Karpas-422 (cell line): ENCODE measurements at regions not wholly inside any gene's neighbourhood (a gene's known extent, or its start where the extent isn't known, plus 50 kb on each side); places are given as distances from the start of the nearest gene placed in this dataset.

Experiments used
- DNase-seq: peaks from one replicate; pipeline ENCODE4 v3.0.0-alpha.2; 2015
- H2AFZ ChIP-seq: fragments of 200-600 bp; sonication (generic); 2 replicates; pipeline ENCODE4 v1.6.1; 2014; ENCODE audit warnings: antibody characterized with exemption, low read length, mixed read lengths
- H3K27ac ChIP-seq: fragments of 200-600 bp; sonication (generic); 2 replicates; pipeline ENCODE4 v1.5.1; 2014; ENCODE audit warnings: mild to moderate bottlenecking, low read length, moderate library complexity
- H3K27me3 ChIP-seq: fragments of 200-600 bp; sonication (generic); 2 replicates; pipeline ENCODE4 v1.6.1; 2014; ENCODE audit warnings: low read length, mixed read lengths
- H3K36me3 ChIP-seq: fragments of 200-600 bp; sonication (generic); 2 replicates; pipeline ENCODE4 v1.6.1; 2014; ENCODE audit warnings: low read length, mixed read lengths; ENCODE audit not compliant: insufficient read depth
- H3K4me1 ChIP-seq: fragments of 200-600 bp; sonication (generic); 2 replicates; pipeline ENCODE4 v1.6.1; 2014; ENCODE audit warnings: mild to moderate bottlenecking, low read length, mixed read lengths
- H3K4me2 ChIP-seq: fragments of 200-600 bp; sonication (generic); 2 replicates; pipeline ENCODE4 v1.6.1; 2014; ENCODE audit warnings: low read length, low read depth, mild to moderate bottlenecking; ENCODE audit not compliant: poor library complexity, severe bottlenecking
- H3K4me3 ChIP-seq: fragments of 200-600 bp; sonication (generic); 2 replicates; pipeline ENCODE4 v1.5.1; 2014; ENCODE audit warnings: mild to moderate bottlenecking, antibody characterized with exemption, low read length, mixed read lengths
- H3K79me2 ChIP-seq: fragments of 200-600 bp; sonication (generic); 2 replicates; pipeline ENCODE4 v1.6.1; 2014; ENCODE audit warnings: mild to moderate bottlenecking, low read length, mixed read lengths
- H3K9ac ChIP-seq: fragments of 200-600 bp; sonication (generic); 2 replicates; pipeline ENCODE4 v1.6.0; 2014; ENCODE audit warnings: low read length
- H3K9me2 ChIP-seq: fragments of 200-600 bp; sonication (generic), shearing (Covaris generic); replicated peaks from 2 replicates; pipeline ENCODE4 v1.6.0; 2014; ENCODE audit warnings: mild to moderate bottlenecking, low read length, moderate library complexity; ENCODE audit not compliant: insufficient read depth
- H3K9me3 ChIP-seq: fragments of 300-700, 200-600 bp; sonication (generic); 2 replicates; pipeline ENCODE4 v1.6.1; 2014; ENCODE audit warnings: low read length, mixed read lengths
- H4K20me1 ChIP-seq: fragments of 200-600 bp; sonication (generic); 2 replicates; pipeline ENCODE4 v1.6.1; 2014; ENCODE audit warnings: mild to moderate bottlenecking, antibody characterized with exemption, low read length, low read depth; ENCODE audit not compliant: insufficient read depth

DNA sequence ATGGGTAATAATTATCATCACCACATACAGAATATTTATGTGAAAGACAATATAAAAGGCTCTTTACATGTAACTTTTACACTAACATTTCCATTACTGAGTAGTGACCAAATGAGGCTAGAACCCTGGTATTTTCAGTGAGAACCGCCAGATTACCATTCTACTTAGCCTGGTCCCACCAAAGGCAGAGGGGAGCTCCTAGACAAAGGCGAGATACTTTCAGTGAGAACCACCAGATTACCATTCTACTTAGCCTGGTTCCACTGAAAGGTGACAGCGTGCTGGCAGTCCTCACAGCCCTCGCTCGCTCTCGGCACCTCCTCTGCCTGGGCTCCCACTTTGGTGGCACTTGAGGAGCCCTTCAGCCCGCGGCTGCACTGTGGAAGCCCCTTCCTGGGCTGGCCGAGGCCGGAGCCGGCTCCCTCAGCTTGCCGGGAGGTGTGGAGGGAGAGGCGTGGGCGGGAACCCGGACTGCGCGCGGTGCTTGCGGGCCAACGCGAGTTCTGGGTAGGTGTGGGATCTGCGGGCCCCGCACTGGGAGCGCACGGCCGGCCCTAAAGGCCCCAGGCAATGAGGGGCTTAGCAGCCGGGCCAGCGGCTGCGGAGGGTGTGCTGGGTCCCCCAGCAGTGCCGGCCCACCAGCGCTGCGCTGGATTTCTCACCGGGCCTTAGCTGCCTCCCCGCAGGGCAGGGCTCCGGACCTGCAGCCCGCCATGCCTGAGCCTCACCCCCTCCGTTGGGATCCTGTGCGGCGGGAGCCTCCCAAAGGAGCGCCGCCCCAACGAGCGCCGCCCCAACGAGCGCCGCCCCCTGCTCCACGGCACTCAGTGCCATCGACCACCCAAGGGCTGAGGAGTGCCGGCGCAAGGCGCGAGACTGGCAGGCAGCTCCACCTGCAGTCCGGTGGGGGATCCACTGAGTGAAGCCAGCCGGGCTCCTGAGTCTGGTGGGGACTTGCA lies 1276.1 kb downstream of the PCDH7 start:
- H3K9me2 ChIP-seq = no peaks in the 10 kb centered on the region
- H3K27me3 ChIP-seq = no peaks in the 10 kb centered on the region
- H2AFZ ChIP-seq = no peak overlapping the region
- no peaks in the 10 kb centered on the region for H4K20me1 ChIP-seq
- no peak overlapping the region for H3K4me2 ChIP-seq
- no peak overlapping the region for H3K27ac ChIP-seq
- H3K36me3 ChIP-seq = no peaks in the 10 kb centered on the region
- DNase-seq = no peak
- peaks cover 15% of the 10 kb centered on the region for H3K9me3 ChIP-seq
- H3K9ac ChIP-seq = no peak overlapping the region
- no peak overlapping the region for H3K4me3 ChIP-seq
- no peaks in the 10 kb centered on the region for H3K79me2 ChIP-seq
- no peaks in the 10 kb centered on the region for H3K4me1 ChIP-seq

DNA sequence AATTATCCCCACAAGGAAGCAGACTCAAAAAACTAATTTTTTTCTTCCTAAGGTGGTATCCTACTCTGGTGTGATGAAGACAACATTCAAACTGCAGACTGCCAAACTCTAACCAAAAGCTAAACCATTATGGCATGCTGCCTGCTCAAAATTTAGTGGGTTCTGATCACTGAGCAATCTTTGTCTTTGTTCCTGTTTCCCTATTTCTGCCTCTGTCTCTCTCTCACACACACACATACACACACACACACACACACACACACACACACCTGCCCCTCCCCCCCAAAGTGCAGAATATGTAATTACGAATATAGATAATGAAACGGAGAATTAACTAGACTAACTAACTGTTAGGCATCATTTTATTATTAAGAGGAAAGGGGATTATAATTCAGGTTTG lies 1278.6 kb downstream of the PCDH7 start:
- H3K4me2 ChIP-seq = no peak overlapping the region
- no peaks in the 10 kb centered on the region for H3K36me3 ChIP-seq
- H3K4me3 ChIP-seq = no peak overlapping the region
- peaks cover 23% of the 10 kb centered on the region for H3K9me3 ChIP-seq
- no peaks in the 10 kb centered on the region for H4K20me1 ChIP-seq
- no peak overlapping the region for H3K27ac ChIP-seq
- no peaks in the 10 kb centered on the region for H3K4me1 ChIP-seq
- no peak overlapping the region for H3K9ac ChIP-seq
- no peak for DNase-seq
- H3K79me2 ChIP-seq = no peaks in the 10 kb centered on the region
- no peaks in the 10 kb centered on the region for H3K9me2 ChIP-seq
- no peak overlapping the region for H2AFZ ChIP-seq
- no peaks in the 10 kb centered on the region for H3K27me3 ChIP-seq

DNA sequence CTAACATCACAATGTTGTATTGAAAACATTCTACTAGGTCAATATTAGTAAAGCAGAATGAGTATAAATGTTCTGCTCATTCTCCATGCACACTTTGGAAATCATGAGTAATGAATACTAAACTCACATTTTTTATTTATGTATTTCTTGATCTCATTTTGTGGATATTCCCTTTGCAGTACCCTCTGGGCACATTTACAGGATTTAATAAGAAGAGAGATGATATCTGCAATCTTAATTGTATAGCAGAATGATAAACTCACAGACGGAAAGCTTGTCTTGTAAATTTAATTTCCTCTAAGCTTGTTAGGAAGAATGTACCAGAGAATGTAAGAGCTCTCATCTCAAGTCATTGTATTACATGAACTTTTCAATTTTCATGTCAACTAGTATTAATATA lies 1279.7 kb downstream of the PCDH7 start:
- DNase-seq = no peak
- H3K9ac ChIP-seq = no peak overlapping the region
- H3K4me1 ChIP-seq = no peaks in the 10 kb centered on the region
- no peak overlapping the region for H2AFZ ChIP-seq
- H3K4me3 ChIP-seq = no peak overlapping the region
- no peaks in the 10 kb centered on the region for H3K79me2 ChIP-seq
- no peaks in the 10 kb centered on the region for H3K9me2 ChIP-seq
- H3K4me2 ChIP-seq = no peak overlapping the region
- H3K27ac ChIP-seq = no peak overlapping the region
- H3K27me3 ChIP-seq = no peaks in the 10 kb centered on the region
- no peaks in the 10 kb centered on the region for H3K36me3 ChIP-seq
- H3K9me3 ChIP-seq = peaks cover 24% of the 10 kb centered on the region
- H4K20me1 ChIP-seq = no peaks in the 10 kb centered on the region

DNA sequence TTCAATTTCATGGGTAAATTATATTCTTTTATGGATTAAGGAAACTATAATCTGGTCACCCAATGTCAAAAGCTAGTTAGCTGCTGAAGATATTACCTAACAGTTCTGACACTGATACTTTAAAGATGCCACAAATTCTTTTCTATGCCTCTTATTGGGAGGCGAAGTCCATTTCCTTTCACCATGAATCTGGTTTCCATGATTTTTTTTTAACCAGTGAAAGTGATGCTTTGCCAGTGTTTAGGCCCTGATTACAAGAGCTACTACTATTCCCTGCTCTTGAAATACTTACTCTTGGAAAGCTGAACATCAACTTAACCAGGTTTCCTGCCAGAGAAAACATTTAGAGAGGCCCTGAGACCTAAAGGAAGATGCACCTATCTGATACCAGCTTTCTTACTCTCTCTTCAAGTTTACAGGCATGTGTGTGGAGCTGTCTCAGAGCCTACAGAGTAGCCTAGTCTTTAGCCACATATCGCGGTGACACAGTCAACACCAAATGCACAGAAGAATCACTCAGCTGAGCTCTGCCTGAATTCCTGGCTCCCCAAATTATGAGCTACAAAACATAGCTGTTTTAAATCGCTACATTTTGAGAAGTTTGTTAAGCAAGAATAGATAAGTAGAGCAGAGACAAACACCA lies 1280.8 kb downstream of the PCDH7 start:
- no peak overlapping the region for H3K4me3 ChIP-seq
- H2AFZ ChIP-seq = no peak overlapping the region
- no peaks in the 10 kb centered on the region for H3K79me2 ChIP-seq
- no peak overlapping the region for H3K9ac ChIP-seq
- H3K27me3 ChIP-seq = no peaks in the 10 kb centered on the region
- DNase-seq = no peak
- H3K4me1 ChIP-seq = no peaks in the 10 kb centered on the region
- H3K9me3 ChIP-seq = peaks cover 27% of the 10 kb centered on the region
- no peak overlapping the region for H3K4me2 ChIP-seq
- no peaks in the 10 kb centered on the region for H4K20me1 ChIP-seq
- H3K36me3 ChIP-seq = no peaks in the 10 kb centered on the region
- no peak overlapping the region for H3K27ac ChIP-seq
- no peaks in the 10 kb centered on the region for H3K9me2 ChIP-seq

DNA sequence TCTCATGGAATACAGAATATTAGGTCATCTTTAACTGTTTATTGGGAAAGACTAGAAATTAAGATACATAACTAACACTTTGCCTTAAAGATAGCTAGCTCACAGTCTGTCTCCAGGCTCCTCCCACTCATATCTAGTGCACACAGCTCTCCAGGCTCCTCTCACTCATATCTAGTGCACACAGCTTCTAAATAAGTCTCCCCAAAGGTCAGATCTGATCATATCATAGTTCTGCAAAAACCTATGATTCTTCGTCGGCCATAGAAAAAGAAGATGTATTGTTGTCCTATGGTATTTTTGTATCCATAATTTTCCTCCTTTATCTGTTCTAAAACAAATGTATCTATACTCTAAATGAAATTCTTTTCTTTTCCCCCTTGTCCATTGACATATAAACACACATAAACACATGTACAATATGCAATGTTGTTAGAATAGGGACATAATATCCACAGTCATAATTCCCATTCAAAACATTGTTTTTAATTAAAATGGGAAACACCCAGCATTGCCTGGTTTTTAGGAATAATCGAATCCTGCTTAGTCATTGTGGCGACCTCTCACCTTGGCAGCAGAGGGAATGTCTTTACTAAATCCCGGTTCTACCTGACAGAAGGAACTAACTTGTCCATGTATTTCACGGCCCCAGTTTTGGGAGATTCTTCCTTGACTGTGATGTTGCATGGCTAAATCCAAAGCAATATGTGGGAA lies 1282.0 kb downstream of the PCDH7 start:
- peaks cover 33% of the 10 kb centered on the region for H3K9me3 ChIP-seq
- H3K27ac ChIP-seq = no peak overlapping the region
- no peaks in the 10 kb centered on the region for H3K36me3 ChIP-seq
- no peaks in the 10 kb centered on the region for H4K20me1 ChIP-seq
- no peaks in the 10 kb centered on the region for H3K9me2 ChIP-seq
- H2AFZ ChIP-seq = no peak overlapping the region
- H3K4me2 ChIP-seq = no peak overlapping the region
- no peaks in the 10 kb centered on the region for H3K79me2 ChIP-seq
- no peaks in the 10 kb centered on the region for H3K4me1 ChIP-seq
- no peak overlapping the region for H3K9ac ChIP-seq
- H3K27me3 ChIP-seq = no peaks in the 10 kb centered on the region
- no peak overlapping the region for H3K4me3 ChIP-seq
- no peak for DNase-seq

DNA sequence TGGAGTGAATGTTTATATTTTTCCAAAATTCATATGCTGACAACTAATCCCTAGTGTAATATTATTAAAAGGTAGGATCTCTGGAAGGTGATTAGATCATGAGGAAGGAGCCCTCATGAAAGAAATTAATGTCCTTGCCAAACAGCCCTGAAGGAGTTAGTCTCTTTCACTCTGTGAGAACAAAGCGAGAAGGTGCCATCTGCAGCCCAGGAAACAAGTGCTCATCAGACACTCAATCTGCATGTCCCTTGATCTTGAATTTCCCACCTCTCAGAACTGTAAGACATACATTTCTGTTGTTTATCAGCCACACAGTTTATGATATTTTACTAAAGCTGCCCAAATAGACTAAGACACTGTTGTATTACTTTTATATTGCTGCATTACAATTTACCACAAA lies 1283.4 kb downstream of the PCDH7 start:
- H3K4me3 ChIP-seq = no peak overlapping the region
- H3K27ac ChIP-seq = no peak overlapping the region
- no peaks in the 10 kb centered on the region for H3K4me1 ChIP-seq
- no peak overlapping the region for H3K4me2 ChIP-seq
- no peaks in the 10 kb centered on the region for H3K9me2 ChIP-seq
- H3K79me2 ChIP-seq = no peaks in the 10 kb centered on the region
- H3K36me3 ChIP-seq = no peaks in the 10 kb centered on the region
- H3K27me3 ChIP-seq = no peaks in the 10 kb centered on the region
- no peak overlapping the region for H3K9ac ChIP-seq
- H3K9me3 ChIP-seq = peaks cover 29% of the 10 kb centered on the region
- H2AFZ ChIP-seq = no peak overlapping the region
- DNase-seq = no peak
- no peaks in the 10 kb centered on the region for H4K20me1 ChIP-seq

DNA sequence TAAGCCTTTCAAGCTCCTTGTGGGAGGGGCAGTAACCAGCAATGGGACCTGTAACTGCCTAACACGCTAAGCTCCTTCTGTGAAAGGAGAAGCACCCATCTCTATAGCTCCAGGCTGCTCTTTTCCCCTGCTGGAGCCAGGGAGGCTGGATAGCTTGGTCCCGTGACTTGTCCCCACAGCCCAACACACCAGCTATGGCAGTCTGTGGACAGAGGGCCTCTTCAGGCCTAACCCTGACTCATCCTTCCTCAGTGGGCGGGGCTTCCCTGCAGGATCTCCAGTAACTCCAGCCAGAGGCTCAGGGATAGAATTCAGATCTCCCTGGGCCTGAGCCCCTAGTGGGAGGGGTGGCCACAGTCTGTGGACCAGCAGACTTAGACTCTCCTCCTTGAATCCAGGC lies 1290.1 kb downstream of the PCDH7 start:
- Histone ChIP-seq H3K36me3 (no peaks in the 10 kb centered on the region), H3K9me3 (peaks cover 15% of the 10 kb centered on the region), H3K79me2 (no peaks in the 10 kb centered on the region), H3K27ac (no peak overlapping the region), H4K20me1 (no peaks in the 10 kb centered on the region), H2AFZ (no peak overlapping the region), H3K4me3 (no peak overlapping the region), H3K4me2 (no peak overlapping the region), H3K9me2 (no peaks in the 10 kb centered on the region), H3K9ac (no peak overlapping the region), H3K4me1 (no peaks in the 10 kb centered on the region), H3K27me3 (no peaks in the 10 kb centered on the region)
- no peak for DNase-seq

DNA sequence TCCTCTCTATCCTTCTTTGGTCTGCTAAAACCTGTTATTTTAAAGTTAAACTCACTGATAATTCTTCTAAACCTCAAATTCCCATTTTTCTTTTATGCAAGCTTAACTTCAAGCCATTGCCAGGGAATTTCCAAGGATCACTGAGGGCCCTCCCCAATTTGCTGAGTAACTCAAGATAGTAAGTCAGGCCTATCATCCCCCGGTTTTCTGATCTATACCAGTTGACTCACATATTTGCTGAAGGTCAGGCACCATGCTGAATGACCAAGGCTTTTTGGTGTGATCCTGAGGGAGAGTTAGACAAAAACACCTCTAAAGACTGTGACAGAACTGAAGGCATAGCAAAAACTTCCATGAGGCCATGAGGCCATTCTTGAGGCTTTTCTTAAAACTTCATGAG lies 1301.9 kb downstream of the PCDH7 start:
- Histone ChIP-seq H3K27ac (no peak overlapping the region), H2AFZ (no peak overlapping the region)

More for the DNA sequence above, 1301.9 kb downstream of the PCDH7 start:
- Histone ChIP-seq H4K20me1 (no peaks in the 10 kb centered on the region), H3K36me3 (no peaks in the 10 kb centered on the region), H3K9me3 (peaks cover 31% of the 10 kb centered on the region; the same call in 1 of the 2 replicates), H3K79me2 (no peaks in the 10 kb centered on the region), H3K9ac (no peak overlapping the region), H3K4me3 (no peak overlapping the region), H3K9me2 (no peaks in the 10 kb centered on the region), H3K27me3 (no peaks in the 10 kb centered on the region), H3K4me2 (no peak overlapping the region), H3K4me1 (no peaks in the 10 kb centered on the region)
- DNase-seq = no peak
